ENCODE measurements at regions not wholly inside any gene's neighbourhood (a gene's known extent, or its start where the extent isn't known, plus 50 kb on each side); places are given as distances from the start of the nearest gene placed in this dataset.
"Not testable (repeated sequence)": the region's sequence is repeated elsewhere in the genome, so short reads cannot be mapped to it uniquely, and the experiment has no call there.

GRCh38 chr12:63007726-63008125 is 72.8 kb upstream of the PPM1H start:
- H4K20me1 ChIP-seq (ENCODE audit: insufficient read depth, low read length), result no peaks in the 10 kb centered on the region
- H3K4me2 ChIP-seq (ENCODE audit: insufficient read depth, low read length), result no peak overlapping the region
- H3K27me3 ChIP-seq (ENCODE audit: insufficient read depth, low read length), result no peaks in the 10 kb centered on the region
- TF ChIP-seq, protein P1, sequence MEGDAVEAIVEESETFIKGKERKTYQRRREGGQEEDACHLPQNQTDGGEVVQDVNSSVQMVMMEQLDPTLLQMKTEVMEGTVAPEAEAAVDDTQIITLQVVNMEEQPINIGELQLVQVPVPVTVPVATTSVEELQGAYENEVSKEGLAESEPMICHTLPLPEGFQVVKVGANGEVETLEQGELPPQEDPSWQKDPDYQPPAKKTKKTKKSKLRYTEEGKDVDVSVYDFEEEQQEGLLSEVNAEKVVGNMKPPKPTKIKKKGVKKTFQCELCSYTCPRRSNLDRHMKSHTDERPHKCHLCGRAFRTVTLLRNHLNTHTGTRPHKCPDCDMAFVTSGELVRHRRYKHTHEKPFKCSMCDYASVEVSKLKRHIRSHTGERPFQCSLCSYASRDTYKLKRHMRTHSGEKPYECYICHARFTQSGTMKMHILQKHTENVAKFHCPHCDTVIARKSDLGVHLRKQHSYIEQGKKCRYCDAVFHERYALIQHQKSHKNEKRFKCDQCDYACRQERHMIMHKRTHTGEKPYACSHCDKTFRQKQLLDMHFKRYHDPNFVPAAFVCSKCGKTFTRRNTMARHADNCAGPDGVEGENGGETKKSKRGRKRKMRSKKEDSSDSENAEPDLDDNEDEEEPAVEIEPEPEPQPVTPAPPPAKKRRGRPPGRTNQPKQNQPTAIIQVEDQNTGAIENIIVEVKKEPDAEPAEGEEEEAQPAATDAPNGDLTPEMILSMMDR (IDR thresholded peaks at IDR 0.05; ENCODE audit: extremely low read depth, low read depth, low read length), result no peak
- H3K9me3 ChIP-seq (ENCODE audit: low read depth, low read length), result no peaks in the 10 kb centered on the region
- no peak overlapping the region for H3K4me3 ChIP-seq (ENCODE audit: insufficient read depth, low read length)
- H3K79me2 ChIP-seq (ENCODE audit: insufficient read depth, low read length), result no peaks in the 10 kb centered on the region
- H3K27ac ChIP-seq (ENCODE audit: low read depth, low read length), result no peak overlapping the region
- H3K36me3 ChIP-seq (ENCODE audit: insufficient read depth, low read length), result no peaks in the 10 kb centered on the region
- no peak overlapping the region for H2AFZ ChIP-seq (ENCODE audit: low read length)
- no peak for DNase-seq (ENCODE audit: insufficient read length, low spot score, missing footprints)
- no peaks in the 10 kb centered on the region for H3K4me1 ChIP-seq (ENCODE audit: insufficient read depth, low read length)

- DNase-seq (ENCODE audit: insufficient read length, low spot score, missing footprints), result no peak
- no peaks in the 10 kb centered on the region for H3K4me1 ChIP-seq (ENCODE audit: insufficient read depth, low read length)
- TF ChIP-seq, protein P1 (IDR thresholded peaks at IDR 0.05; ENCODE audit: extremely low read depth, low read depth, low read length), result no peak
- no peak overlapping the region for H3K27ac ChIP-seq (ENCODE audit: low read depth, low read length)
- no peaks in the 10 kb centered on the region for H4K20me1 ChIP-seq (ENCODE audit: insufficient read depth, low read length)
- H3K27me3 ChIP-seq (ENCODE audit: insufficient read depth, low read length), result no peaks in the 10 kb centered on the region
- no peak overlapping the region for H3K4me3 ChIP-seq (ENCODE audit: insufficient read depth, low read length)
- H3K9me3 ChIP-seq (ENCODE audit: low read depth, low read length), result no peaks in the 10 kb centered on the region
- no peaks in the 10 kb centered on the region for H3K36me3 ChIP-seq (ENCODE audit: insufficient read depth, low read length)
- no peak overlapping the region for H2AFZ ChIP-seq (ENCODE audit: low read length)
- H3K4me2 ChIP-seq (ENCODE audit: insufficient read depth, low read length), result no peak overlapping the region
- H3K79me2 ChIP-seq (ENCODE audit: insufficient read depth, low read length), result no peaks in the 10 kb centered on the region
Observed at GRCh38 chr12:63006536-63006935, 71.6 kb upstream of the PPM1H start.

DNA sequence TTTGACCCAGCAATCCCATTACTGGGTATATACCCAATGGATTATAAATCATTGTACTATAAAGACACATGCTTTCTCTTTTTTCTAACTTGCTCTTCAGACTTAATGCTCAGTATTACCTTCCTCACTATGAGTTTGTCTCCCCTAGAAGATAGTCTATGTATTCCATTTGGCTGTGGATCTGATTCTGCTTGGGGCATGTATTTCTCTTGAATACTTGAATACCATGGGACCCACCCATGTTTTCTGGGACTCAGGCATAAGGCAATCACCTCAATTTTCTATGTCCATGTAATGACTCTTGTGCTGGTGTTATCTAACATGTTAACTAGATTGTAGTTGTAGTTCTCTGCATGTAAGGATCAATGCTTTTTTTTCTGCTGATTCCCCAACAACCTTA is 70.4 kb upstream of the PPM1H start:
- no peak overlapping the region for H3K4me2 ChIP-seq (ENCODE audit: insufficient read depth, low read length)
- H4K20me1 ChIP-seq (ENCODE audit: insufficient read depth, low read length), result no peaks in the 10 kb centered on the region
- no peak overlapping the region for H2AFZ ChIP-seq (ENCODE audit: low read length)
- H3K36me3 ChIP-seq (ENCODE audit: insufficient read depth, low read length), result no peaks in the 10 kb centered on the region
- H3K4me3 ChIP-seq (ENCODE audit: insufficient read depth, low read length), result no peak overlapping the region
- no peaks in the 10 kb centered on the region for H3K9me3 ChIP-seq (ENCODE audit: low read depth, low read length)
- no peaks in the 10 kb centered on the region for H3K27me3 ChIP-seq (ENCODE audit: insufficient read depth, low read length)
- TF ChIP-seq, protein P1 (IDR thresholded peaks at IDR 0.05; ENCODE audit: extremely low read depth, low read depth, low read length), result no peak
- no peak for DNase-seq (ENCODE audit: insufficient read length, low spot score, missing footprints)
- H3K79me2 ChIP-seq (ENCODE audit: insufficient read depth, low read length), result no peaks in the 10 kb centered on the region
- no peaks in the 10 kb centered on the region for H3K4me1 ChIP-seq (ENCODE audit: insufficient read depth, low read length)
- no peak overlapping the region for H3K27ac ChIP-seq (ENCODE audit: low read depth, low read length)

DNA sequence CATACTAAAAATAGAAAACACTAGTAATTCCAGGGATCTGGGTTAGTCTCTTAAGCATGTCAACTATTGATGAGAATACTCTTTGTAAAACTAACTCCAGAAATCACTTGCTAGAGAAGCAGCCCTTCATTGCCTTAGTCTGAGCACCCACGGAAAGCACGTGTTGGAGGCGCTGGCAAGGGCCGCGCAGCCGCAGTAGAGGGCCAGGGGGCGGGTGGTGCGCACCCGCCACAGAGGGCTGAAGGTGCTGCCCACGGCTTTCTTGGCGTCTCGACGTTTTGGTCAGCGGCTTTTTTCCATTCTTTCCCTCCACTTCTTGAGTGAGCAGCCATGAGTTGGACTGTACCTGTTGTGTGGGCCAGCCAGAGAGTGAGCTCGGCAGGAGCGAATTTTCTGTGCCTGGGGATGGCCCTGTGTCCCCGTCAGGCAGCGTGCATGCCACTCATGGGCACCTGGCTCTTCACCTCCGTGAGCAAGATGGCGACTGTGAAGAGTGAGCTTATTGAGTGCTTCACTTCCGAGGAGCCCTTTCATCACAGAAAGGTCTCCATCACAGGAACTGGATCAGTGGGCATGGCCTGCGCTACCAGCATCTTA is 68.4 kb upstream of the PPM1H start:
- Histone ChIP-seq H3K27me3 (ENCODE audit: insufficient read depth, low read length) (peaks cover 2% of the 10 kb centered on the region), H4K20me1 (ENCODE audit: insufficient read depth, low read length) (no peaks in the 10 kb centered on the region), H3K9me3 (ENCODE audit: low read depth, low read length) (no peaks in the 10 kb centered on the region), H3K79me2 (ENCODE audit: insufficient read depth, low read length) (no peaks in the 10 kb centered on the region), H2AFZ (ENCODE audit: low read length) (no peak overlapping the region), H3K4me3 (ENCODE audit: insufficient read depth, low read length) (no peak overlapping the region), H3K27ac (ENCODE audit: low read depth, low read length) (no peak overlapping the region), H3K4me2 (ENCODE audit: insufficient read depth, low read length) (no peak overlapping the region), H3K4me1 (ENCODE audit: insufficient read depth, low read length) (no peaks in the 10 kb centered on the region), H3K36me3 (ENCODE audit: insufficient read depth, low read length) (no peaks in the 10 kb centered on the region)
- DNase-seq (ENCODE audit: insufficient read length, low spot score, missing footprints), result no peak
- TF ChIP-seq, protein P1 (IDR thresholded peaks at IDR 0.05; ENCODE audit: extremely low read depth, low read depth, low read length), result no peak

DNA sequence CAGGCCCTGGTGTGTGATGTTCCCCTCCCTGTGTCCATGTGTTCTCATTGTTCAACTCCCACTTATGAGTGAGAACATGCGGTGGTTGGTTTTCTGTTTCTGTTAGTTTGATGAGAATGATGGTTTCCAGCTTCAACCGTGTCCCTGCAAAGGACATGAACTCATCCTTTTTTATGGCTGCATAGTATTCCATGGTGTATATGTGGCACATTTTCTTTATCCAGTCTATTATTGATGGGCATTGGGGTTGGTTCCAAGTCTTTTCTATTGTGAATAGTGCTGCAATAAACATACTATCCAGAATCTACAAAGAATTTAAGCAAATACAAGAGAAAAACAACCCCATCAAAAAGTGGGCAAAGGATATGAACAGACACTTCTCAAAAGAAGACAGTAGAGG is 67.1 kb upstream of the PPM1H start:
- H3K4me3 ChIP-seq (ENCODE audit: insufficient read depth, low read length); H3K27me3 ChIP-seq (ENCODE audit: insufficient read depth, low read length); H3K27ac ChIP-seq (ENCODE audit: low read depth, low read length); H3K79me2 ChIP-seq (ENCODE audit: insufficient read depth, low read length); H3K4me2 ChIP-seq (ENCODE audit: insufficient read depth, low read length); H4K20me1 ChIP-seq (ENCODE audit: insufficient read depth, low read length); H2AFZ ChIP-seq (ENCODE audit: low read length); DNase-seq (ENCODE audit: insufficient read length, low spot score, missing footprints); H3K4me1 ChIP-seq (ENCODE audit: insufficient read depth, low read length); H3K36me3 ChIP-seq (ENCODE audit: insufficient read depth, low read length); H3K9me3 ChIP-seq (ENCODE audit: low read depth, low read length): not testable (repeated sequence)
